Activated CD8-positive, alpha-beta T cell treated with anti-CD3 and anti-CD28 coated beads for 36 hours (primary cell): ENCODE measurements at regions not wholly inside any gene's neighbourhood (a gene's known extent, or its start where the extent isn't known, plus 50 kb on each side); places are given as distances from the start of the nearest gene placed in this dataset.

Experiments
- ATAC-seq: fragments of 200-7000 bp; cut with Tn5 transposase; one replicate; pipeline ENCODE4 v1.10.0; 2021; ENCODE audit warnings: mild to moderate bottlenecking, moderate library complexity
- CTCF ChIA-PET: fragments of 350-600 bp; sonication (Branson Sonifier 250); formaldehyde crosslinking; loops from one replicate; lab custom pipeline; 2021; ENCODE audit warnings: antibody characterized with exemption; lab: Charles Lee
- POLR2A ChIA-PET: fragments of 350-600 bp; sonication (Branson Sonifier 250); formaldehyde crosslinking; loops from one replicate; lab custom pipeline; 2021; ENCODE audit warnings: antibody characterized with exemption; lab: Charles Lee
- DNase-seq: peaks from one replicate; pipeline ENCODE4 v3.0.0-alpha.2; 2020
- H3K27ac Mint-ChIP-seq: one replicate; pipeline ENCODE4 v1.8.0; 2021; ENCODE audit warnings: mild to moderate bottlenecking, mixed read lengths
- H3K27me3 Mint-ChIP-seq: one replicate; pipeline ENCODE4 v1.8.0; 2021; ENCODE audit warnings: mixed read lengths
- H3K36me3 Mint-ChIP-seq: one replicate; pipeline ENCODE4 v1.8.0; 2021; ENCODE audit warnings: low read depth, mixed read lengths
- H3K4me1 Mint-ChIP-seq: one replicate; pipeline ENCODE4 v1.8.0; 2021; ENCODE audit warnings: low read depth, mixed read lengths
- H3K4me3 Mint-ChIP-seq: one replicate; pipeline ENCODE4 v1.8.0; 2021; ENCODE audit warnings: mild to moderate bottlenecking, moderate library complexity, mixed read lengths
- H3K9me3 Mint-ChIP-seq: one replicate; pipeline ENCODE4 v1.8.0; 2021; ENCODE audit warnings: mixed read lengths
- intact Hi-C: fragments of 100-400 bp; cut with micrococcal nuclease; formaldehyde crosslinking; loops from one replicate; pipeline ENCODE4 v1.10.0; 2022
- TF ChIP-seq, protein P1 (sequence below): fragments of 200-600 bp; IDR thresholded peaks from one replicate; pipeline ENCODE4 v1.8.0; 2022; ENCODE audit warnings: antibody characterized with exemption, mild to moderate bottlenecking

DNA sequence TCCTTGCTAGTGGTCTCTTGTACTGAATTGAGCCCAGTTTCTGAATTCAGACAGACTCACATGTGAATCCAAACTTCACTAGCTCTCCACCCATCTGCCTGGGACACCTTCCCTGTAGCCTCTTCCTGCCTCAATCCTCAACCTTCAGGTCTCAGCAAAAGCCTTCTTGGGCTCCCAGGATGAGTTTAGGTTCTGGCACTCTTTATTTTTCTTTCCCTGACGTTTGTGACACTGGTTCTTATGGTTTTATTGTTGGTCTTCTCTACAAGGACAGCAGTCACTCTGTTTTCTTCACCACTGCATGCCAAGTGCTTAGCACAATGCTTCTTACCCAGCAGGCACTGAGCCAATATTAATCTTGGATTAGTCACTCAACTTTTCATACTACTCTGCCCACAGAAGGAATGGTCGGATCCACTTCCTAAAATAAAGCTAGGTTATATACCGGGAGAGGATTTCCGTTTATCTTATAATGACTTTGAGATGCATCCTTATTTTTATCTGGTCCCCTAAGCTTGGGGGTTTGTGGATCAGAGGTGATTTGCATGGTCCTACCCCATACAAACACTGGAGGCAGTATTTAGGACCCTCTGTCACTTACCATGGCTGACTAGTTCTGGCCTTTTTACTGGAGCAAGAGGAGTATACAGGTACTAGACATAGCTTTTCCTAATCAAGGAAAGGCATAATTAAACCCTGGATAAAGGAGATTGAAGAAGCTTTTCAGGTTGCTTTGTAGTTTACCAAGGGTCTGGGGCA is 186.3 kb downstream of the MYCN start:
- no peak overlapping the region for H3K27ac Mint-ChIP-seq
- no peaks in the 10 kb centered on the region for H3K27me3 Mint-ChIP-seq
- no peaks in the 10 kb centered on the region for H3K36me3 Mint-ChIP-seq
- DNase-seq (no peak), ATAC-seq (no peak)
- H3K4me1 Mint-ChIP-seq: no peaks in the 10 kb centered on the region
- H3K9me3 Mint-ChIP-seq: no peaks in the 10 kb centered on the region
- no peak overlapping the region for H3K4me3 Mint-ChIP-seq
- POLR2A ChIA-PET: interaction anchor here (1.1 kb wide), 1 partner anchor 9 kb away, joined by 3 read pairs; no protein-coding TSS in a partner anchor
- CTCF ChIA-PET: no interaction called here
- TF ChIP-seq, protein P1, sequence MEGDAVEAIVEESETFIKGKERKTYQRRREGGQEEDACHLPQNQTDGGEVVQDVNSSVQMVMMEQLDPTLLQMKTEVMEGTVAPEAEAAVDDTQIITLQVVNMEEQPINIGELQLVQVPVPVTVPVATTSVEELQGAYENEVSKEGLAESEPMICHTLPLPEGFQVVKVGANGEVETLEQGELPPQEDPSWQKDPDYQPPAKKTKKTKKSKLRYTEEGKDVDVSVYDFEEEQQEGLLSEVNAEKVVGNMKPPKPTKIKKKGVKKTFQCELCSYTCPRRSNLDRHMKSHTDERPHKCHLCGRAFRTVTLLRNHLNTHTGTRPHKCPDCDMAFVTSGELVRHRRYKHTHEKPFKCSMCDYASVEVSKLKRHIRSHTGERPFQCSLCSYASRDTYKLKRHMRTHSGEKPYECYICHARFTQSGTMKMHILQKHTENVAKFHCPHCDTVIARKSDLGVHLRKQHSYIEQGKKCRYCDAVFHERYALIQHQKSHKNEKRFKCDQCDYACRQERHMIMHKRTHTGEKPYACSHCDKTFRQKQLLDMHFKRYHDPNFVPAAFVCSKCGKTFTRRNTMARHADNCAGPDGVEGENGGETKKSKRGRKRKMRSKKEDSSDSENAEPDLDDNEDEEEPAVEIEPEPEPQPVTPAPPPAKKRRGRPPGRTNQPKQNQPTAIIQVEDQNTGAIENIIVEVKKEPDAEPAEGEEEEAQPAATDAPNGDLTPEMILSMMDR: no peak
- intact Hi-C loops: no loop called here

DNA sequence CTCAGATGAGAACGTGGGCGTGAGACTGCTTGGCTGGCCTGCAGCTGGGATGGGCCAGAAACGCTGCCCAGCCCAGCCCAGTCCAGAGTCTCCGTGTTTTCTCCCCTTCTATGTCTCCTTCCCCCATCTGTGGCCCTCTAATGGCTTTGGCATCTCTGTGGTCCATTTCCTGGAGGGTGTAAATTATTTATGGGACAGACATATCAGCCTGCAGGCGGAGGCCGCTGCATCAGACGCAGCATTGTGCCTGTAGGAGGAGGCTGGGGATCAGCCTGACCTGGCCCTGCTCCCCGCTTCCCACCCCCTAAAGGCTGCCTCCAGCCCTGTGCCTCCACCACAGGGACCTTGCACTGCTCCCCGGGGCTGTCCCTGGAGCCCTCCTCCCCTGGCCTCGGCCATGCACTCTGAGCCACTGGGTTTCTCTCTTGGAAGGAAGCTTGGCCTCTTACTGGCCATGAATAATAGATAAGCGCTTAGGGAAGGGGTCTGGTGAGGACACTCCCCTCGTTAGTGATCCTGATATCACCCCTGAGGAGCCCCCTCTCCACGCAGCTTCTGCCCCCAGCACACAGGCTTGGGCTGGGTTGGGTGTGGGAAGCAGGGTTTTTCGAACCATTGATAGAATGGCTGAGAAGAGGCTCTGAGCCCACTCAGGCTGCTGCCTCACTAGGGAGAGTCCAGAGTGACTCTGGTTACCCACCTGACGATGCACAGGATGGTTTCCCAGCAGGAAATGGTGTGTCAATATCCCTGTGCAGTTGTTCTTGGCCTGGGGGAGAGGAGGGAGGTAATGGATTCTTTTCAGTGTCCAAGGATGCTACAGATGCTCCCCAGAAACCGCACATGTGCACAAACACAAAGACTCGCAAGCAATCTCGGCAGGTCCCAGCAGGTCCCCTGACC is 185.5 kb downstream of the MYCN start:
- intact Hi-C loops: no loop called here
- Mint-ChIP-seq H3K27ac (no peak overlapping the region), H3K4me1 (no peaks in the 10 kb centered on the region), H3K4me3 (no peak overlapping the region), H3K9me3 (peaks cover 3% of the 10 kb centered on the region), H3K27me3 (no peaks in the 10 kb centered on the region), H3K36me3 (no peaks in the 10 kb centered on the region)
- DNase-seq: no peak
- ChIA-PET POLR2A (no interaction called here), CTCF (no interaction called here)
- TF ChIP-seq, protein P1: no peak
- no peak for ATAC-seq

- Mint-ChIP-seq H3K9me3 (peaks cover 3% of the 10 kb centered on the region), H3K36me3 (no peaks in the 10 kb centered on the region), H3K27ac (no peak overlapping the region), H3K27me3 (no peaks in the 10 kb centered on the region), H3K4me1 (no peaks in the 10 kb centered on the region), H3K4me3 (no peak overlapping the region)
- intact Hi-C loops: no loop called here
- CTCF ChIA-PET: no interaction called here
- DNase-seq: no peak
- no peak for ATAC-seq
- TF ChIP-seq, protein P1: no peak
- POLR2A ChIA-PET: no interaction called here
Measured at GRCh38 chr2:16124881-16125613, 184.7 kb downstream of the MYCN start.

DNA sequence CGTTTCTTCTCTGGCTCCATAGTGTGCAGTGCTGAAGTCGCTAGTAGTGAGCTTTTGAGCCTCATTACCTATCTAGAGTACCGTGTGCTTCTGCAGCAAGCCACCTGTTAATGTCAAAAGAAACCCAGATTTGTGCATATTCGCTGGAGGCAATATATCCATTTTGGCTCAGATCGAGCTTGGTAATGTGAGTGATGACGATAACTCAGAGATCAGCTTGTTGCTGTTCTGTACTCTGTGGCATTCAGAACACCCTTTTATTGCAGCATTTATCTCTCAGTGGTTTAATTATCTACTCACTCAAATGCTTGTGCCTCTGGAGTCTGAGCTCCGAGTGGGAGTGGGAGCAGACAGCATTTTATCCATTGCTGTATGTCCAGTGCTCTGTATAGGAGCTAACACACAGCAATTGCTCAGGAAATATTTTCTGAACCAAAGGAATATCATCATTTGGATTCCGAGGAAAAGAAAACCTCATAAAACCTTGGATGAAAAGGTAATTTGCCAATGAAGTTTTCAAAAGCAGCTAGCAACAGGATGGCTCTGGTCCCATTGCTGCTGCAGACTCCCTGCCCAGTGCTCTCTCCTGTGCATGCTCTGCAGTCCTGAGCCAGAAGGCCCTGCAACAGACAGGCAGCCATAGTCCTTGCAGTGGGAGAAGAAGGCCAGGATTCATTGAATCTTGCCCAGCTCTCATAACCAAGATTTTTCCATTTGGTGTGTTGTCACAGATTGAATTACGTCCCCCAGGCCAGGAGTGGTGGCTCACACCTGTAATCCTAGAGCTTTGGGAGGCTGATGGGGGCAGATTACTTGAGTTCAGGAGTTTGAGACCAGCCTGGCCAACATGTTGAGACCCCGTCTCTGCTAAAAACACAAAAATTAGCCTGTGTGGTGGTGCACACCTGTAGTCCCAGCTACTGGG is 183.8 kb downstream of the MYCN start:
- DNase-seq (no peak), ATAC-seq (no peak)
- intact Hi-C loops: no loop called here
- no peaks in the 10 kb centered on the region for H3K36me3 Mint-ChIP-seq
- H3K27ac Mint-ChIP-seq: no peak overlapping the region
- H3K4me3 Mint-ChIP-seq: no peak overlapping the region
- H3K27me3 Mint-ChIP-seq: no peaks in the 10 kb centered on the region
- TF ChIP-seq, protein P1: no peak
- no peaks in the 10 kb centered on the region for H3K4me1 Mint-ChIP-seq
- CTCF ChIA-PET: interaction anchor here (1.2 kb wide), 1 partner anchor 485 kb away, joined by 3 read pairs; no protein-coding TSS in a partner anchor
- peaks cover 3% of the 10 kb centered on the region for H3K9me3 Mint-ChIP-seq
- POLR2A ChIA-PET: no interaction called here
